NCI-H1092 treated with DMSO at 0.1 percent for 48 hours (cell line): ENCODE measurements at regions not wholly inside any gene's neighbourhood (a gene's known extent, or its start where the extent isn't known, plus 50 kb on each side); places are given as distances from the start of the nearest gene placed in this dataset.
"Not testable (repeated sequence)": the region's sequence is repeated elsewhere in the genome, so short reads cannot be mapped to it uniquely, and the experiment has no call there.

Experiments
- DNase-seq: peaks from one replicate; lab custom pipeline; 2025; lab: John Stamatoyannopoulos, UW

- DNase-seq, result no peak
Measured at GRCh38 chr16:86716649-86717048, 138.3 kb downstream of the FOXL1 start.

DNA sequence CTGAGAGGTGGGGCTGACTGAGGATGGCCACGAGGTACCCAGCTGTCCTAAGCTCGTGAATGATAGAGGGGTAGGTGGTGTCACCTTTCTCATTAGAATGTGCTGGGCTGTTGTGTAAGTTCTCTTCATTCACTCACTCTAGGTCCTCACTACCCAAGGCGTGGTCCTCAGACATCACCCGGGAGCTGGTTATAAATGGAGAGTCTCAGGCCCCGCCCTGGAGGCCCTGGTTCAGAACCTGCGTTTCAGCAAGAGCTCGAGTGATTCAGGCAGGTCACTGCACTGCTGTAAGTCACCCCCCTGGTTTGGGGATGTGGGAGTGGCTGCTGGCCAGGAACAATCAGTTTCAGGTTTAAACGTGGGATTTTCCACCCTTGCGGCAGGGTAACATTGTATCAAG is 139.8 kb downstream of the FOXL1 start:
- DNase-seq, result no peak

DNA sequence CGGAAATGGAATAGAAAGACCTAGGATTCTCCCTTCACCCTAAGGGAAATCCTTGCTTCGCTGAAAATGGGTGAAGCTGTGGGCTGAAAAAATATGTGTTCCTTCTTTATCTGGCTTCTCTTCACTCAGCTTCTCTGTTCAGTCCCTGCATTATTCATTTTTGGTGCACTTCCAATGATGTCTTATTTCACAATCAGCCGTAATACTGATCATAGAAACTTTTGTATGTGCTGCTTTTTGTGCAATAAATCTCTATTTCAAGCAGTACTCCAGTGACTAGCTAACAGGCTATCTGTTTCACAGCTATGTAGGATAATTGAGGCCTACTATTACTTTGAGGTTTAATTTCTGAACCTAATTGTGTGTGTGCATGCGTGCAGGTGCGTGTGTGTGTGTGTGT is 144.6 kb downstream of the FOXL1 start:
- no peak for DNase-seq

GRCh38 chr16:86723689-86724088 is 145.3 kb downstream of the FOXL1 start:
- no peak for DNase-seq

DNA sequence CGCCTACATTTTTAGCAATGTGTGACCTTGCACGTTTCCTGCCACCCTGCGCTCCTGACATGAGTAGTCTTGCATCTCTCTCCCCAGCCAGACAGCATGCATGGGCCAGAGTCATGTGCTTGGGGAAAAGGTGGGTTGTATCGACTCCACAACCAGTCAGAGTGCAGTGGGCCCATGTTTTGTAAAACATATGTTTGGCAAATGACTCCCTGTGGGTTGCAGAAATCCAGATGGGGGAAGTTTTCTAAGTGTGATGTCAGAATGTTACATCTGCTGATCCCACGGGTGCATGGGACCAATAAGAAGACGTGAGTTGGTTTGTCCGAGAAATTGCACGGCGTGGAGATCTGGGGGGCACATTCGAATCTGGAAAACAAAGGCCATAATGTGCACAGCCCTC is 147.1 kb downstream of the FOXL1 start:
- DNase-seq, result no peak

- DNase-seq, result no peak
Measured at GRCh38 chr16:86726340-86726739, 148.0 kb downstream of the FOXL1 start.

DNA sequence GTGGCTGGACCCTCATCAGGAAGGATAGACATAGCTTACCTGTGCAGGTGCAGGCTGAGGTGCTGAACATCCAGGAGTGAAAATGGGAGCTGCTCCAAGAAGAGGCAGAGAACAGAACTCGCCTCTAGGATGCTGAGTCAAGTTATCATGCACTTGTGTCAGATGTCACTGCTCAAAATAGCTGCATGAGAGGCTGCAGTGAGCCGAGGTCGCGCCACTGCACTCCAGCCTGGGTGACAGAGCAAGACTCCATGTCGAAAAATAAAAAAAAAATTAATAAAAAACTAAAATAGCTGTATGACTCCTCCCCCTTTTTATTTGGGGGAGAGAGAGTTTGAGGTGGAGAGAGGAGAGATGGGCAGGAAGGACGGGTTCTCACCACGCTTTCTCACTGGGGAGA is 148.8 kb downstream of the FOXL1 start:
- no peak for DNase-seq

- no peak for DNase-seq
Measured at GRCh38 chr16:86727632-86728031, 149.3 kb downstream of the FOXL1 start.

DNA sequence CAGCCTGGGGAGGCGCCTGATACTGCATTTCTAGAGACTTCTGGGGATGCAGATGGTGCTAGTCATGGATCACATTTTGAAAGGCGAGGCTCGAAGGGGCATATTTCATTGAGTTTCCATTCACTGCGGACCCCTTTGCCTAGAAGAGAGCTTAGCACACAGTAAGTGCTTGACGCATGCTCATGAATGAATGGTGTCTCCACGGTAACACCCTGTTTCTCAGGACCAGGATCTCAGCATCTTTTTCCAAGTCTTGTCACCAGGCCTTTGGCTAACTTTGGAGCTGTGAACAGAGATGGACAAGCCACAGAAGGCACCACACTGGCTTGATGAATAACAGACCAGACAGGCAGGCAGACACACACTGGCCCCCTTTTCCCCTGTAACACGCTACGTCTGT is 151.3 kb downstream of the FOXL1 start:
- DNase-seq, result no peak

- no peak for DNase-seq
Measured at GRCh38 chr16:86730086-86730485, 151.7 kb downstream of the FOXL1 start.

DNA sequence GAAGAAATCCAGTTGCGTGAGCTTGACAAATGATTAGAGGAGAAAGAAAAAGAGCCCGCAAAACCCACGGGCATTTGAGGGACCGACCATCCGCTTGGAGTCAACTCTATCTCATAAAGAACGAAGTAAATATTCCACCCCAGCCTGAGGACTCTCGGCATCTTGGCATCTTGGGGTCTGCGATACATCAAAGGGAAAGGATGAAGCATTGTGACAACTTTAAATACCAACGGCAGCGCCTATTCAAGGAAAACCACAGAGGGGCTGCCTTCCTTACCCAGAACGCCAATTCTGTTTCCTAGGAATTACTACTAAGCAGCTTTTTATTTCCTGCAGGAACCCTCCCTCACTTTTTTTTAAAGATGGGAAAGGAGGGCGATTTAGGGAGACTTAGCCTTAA is 152.2 kb downstream of the FOXL1 start:
- no peak for DNase-seq

GRCh38 chr16:86732621-86733295 is 154.4 kb downstream of the FOXL1 start:
- DNase-seq, result no peak

GRCh38 chr16:86733546-86734254 is 155.4 kb downstream of the FOXL1 start:
- DNase-seq, result no peak

GRCh38 chr16:86734543-86735460 is 156.5 kb downstream of the FOXL1 start:
- DNase-seq, result no peak

GRCh38 chr16:86735727-86736126 is 157.4 kb downstream of the FOXL1 start:
- DNase-seq, result no peak

- DNase-seq, result no peak
Measured at GRCh38 chr16:86736502-86736901, 158.2 kb downstream of the FOXL1 start.

- no peak for DNase-seq
Measured at GRCh38 chr16:86737083-86737482, 158.7 kb downstream of the FOXL1 start.

DNA sequence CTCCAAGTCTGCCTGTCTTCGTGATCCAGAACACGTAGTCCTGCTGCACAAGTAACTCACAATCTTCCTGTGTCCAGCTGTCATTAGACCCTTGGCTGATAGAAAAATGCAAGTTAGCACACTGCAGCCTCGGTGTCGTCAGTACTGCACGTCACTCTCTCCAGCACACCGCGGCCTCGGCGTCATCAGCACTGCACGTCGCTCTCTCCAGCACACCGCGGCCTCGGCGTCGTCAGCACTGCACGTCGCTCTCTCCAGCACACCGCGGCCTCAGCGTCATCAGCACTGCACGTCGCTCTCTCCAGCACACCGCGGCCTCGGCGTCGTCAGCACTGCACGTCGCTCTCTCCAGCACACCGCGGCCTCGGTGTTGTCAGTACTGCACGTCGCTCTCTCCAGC is 160.0 kb downstream of the FOXL1 start:
- not testable (repeated sequence) for DNase-seq

DNA sequence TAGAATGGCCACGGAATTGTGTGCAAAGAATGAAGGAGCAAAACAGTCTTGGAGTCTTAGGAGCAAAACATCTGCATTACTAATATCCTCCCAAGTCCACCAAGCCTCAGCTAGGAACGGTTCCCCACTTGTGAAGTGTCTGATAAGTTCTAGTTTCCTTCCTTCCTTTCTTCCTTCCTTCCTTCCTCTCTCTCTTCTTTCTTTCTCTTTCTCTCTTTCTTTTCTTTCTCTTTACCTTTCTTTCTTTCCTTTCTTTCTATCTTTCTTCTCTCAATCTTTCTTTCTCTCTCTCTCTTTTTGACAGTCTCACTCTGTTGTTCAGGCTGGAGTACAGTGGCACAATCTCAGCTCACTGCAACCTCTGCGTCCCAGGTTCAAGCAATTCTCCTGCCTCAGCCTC is 160.8 kb downstream of the FOXL1 start:
- no peak for DNase-seq

DNA sequence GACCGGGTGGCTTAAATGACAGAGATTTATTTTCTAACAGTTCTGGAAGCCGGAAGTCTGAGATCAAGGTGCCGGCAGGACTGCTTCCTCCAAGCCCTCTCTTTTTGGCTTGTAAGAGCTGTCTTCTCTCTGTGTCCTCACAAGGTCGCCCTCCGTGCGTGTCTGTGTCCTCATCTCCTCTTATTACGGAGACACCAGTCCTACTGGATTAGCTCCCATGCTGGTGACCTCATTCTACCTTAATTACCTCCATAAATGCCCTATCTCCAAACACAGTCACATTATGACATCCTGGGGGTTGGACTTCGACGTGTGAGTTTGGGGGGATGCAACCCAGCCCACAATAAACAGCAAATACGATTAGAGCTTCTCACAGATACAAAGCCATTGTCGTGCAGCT is 161.5 kb downstream of the FOXL1 start:
- DNase-seq, result no peak

DNA sequence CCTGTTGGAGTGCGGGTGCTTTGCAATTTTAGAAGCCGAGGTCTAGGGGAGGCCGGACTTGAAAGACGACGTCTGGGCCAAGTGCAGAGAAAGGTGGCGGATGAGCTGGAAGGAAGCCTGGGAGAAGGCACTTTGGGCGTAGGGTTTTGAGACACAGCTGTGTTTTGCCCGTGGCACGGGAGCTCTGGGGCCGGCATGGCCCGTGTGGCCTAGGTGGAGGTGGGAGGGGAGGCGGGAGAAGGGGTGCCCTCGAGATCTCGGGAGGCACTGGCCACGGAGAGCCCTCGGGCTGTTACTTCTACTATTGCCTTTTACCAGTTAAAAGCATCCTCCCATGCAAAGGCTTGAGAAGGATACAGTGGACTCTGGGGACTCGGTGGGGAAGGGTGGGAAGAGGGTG is 161.9 kb downstream of the FOXL1 start:
- no peak for DNase-seq

DNA sequence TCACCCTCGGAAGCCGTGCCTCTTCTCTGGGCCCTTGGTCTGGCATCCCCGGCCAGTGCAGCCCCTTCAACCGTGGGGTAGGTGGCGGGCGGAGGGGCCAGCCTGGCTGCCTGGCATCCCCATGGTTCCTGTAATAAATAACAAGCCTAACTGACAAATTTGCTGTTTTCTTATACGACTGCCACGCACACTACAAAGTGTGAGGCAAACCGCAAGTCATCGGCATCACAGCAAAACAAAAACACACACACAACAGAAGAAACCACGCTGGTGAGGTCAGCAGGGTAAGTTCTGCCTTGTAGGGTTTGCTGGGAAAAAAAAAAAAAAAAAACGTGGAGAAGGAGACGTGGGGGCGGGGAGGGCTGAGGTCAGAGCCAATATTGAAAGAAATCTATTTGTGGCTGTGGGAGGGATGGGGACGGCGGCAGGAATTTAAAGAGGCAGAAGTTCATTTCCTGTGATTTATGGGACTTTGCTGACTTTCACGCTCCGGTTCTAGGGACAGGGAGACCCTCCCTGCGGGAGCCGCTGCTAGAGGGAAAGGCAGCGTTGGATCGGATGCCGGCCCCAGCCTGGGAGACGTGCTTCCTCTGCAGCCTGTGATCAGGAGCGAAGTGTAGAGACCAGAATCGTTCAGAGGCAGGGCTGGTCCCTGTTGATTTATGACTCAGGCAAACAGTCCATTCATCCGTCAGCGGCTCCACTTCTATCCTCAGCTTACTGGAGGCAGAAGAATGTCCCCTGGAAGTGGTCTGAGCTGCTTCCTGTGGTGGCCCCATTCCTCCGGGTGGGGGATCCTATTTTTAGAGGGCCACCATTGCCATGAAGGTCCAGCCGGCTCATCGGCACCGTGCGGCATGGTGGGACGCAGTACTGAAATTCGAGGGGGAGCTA is 162.8 kb downstream of the FOXL1 start:
- DNase-seq, result no peak
